HG03139 (cell line): ENCODE measurements at regions not wholly inside any gene's neighbourhood (a gene's known extent, or its start where the extent isn't known, plus 50 kb on each side); places are given as distances from the start of the nearest gene placed in this dataset.
"Not testable (repeated sequence)": the region's sequence is repeated elsewhere in the genome, so short reads cannot be mapped to it uniquely, and the experiment has no call there.

Experiments
- ATAC-seq: cut with Tn5 transposase; IDR thresholded peaks from one replicate; pipeline ENCODE4 v1.9.1; 2021; ENCODE audit not compliant: unreplicated experiment

DNA sequence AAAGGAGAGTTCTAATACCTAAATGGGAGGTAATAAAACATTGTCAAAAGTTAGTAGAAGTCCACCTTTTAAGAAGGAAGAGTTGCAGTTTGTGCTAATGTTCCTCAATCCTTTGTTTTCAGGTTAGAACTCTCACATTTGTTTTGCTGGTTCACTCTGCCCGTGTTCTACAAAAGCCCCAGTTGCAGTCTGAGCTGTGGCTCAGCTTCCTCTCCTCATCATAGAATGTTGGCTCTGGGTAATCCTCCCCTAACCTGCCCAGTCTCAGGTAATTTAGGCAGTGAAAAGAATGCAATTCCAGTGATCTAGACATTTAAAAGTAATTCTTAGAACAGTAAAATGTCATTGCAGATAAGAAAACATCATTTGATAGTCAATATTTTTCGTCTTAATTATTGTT lies 1410.4 kb upstream of the ZEB2 start:
- ATAC-seq = no peak

DNA sequence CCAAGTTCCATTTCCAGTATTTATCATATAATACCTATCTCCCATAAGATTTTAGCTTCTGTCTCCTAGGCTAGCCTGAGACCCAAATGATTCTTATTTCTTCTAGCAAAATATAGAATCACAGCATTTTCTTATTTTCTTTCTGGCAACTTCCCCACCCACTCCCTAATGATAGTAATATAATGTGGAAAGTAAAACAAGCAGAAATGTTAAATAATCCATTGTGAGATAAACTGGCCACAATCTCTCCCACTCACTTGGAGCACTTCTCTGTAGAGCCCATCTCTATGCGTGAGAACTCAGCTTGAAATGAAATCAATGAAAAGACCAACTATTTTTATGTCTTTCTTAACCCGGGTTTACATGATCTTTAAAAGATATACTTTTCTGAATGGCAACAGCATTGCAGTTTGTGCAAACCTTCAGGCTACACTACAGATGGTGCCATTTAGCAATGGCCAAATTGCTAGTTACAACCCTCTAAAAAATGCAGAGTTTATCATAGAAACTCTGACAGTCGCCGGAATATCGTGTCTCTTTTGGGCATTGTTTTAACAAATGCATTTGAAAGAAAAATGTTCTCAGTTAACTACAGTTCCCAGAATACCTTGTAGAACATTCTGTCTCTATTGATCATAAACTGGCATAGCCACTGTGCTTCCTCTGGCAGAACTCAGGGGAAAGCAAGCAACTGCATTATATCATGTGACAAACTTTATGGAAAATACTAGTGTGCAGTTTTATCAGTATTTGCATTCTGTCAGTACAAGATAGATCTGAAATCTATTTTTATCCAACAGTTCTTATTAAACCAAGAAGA lies 1407.4 kb upstream of the ZEB2 start:
- ATAC-seq = no peak

DNA sequence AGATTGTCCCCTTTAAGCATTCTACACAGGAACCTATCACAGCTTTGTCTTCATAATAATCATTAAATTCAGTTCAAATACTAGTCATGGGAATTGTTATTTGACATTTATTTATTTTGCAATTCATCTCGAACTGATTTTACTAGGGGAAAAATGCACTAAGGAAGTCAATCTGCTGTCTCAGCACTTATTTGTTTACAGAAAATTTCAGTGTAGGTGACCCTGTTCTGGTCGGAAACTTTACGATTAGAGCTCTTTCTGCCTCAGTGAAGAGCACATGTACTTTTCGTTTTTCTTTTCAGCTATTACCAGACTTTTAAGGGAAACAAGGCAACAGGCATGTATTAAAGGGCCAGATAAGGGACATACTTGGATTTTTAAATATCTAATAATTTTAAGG lies 1405.7 kb upstream of the ZEB2 start:
- ATAC-seq = no peak

- ATAC-seq = no peak
Observed at GRCh38 chr2:145919477-145919876, 1399.6 kb upstream of the ZEB2 start.

- no peak for ATAC-seq
Observed at GRCh38 chr2:145918951-145919350, 1399.0 kb upstream of the ZEB2 start.

DNA sequence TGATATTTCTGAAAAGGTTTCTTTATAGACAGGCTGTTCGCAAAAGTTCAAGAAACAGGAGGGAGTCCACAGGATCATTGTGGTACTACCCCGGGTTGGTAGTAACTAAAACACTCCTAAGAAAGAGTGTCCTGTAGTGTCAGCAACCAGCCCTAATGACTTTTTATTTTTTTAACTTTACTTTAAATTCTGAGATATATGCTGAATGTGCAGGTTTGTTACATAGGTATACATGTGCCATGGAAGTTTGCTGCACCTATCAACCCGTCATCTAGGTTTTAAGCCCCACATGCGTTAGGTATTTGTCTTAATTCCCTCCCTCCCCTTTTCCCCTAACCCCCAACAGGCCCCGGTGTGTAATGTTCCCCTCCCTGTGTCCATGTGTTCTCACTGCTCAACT lies 1396.9 kb upstream of the ZEB2 start:
- no peak for ATAC-seq

DNA sequence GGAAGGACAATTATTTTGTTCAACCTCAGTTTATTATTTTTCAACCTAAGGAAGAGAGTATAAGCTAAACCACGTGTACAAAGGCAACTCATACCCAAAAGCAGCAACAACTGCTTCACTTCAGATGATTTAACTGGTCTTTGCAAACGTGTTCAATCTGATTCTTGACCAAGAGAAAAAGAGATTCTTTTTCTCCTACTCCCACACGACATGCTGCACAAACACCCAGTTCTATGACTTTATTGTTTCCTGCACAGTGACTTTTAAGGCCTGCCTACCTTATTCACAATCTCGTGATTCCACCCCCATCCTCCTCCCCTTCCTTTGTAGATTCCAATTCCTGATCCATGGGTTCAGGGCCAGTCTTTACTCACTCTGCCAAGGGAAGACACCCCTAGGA lies 1394.8 kb upstream of the ZEB2 start:
- ATAC-seq = no peak

- no peak for ATAC-seq
Observed at GRCh38 chr2:145910416-145910815, 1390.5 kb upstream of the ZEB2 start.

DNA sequence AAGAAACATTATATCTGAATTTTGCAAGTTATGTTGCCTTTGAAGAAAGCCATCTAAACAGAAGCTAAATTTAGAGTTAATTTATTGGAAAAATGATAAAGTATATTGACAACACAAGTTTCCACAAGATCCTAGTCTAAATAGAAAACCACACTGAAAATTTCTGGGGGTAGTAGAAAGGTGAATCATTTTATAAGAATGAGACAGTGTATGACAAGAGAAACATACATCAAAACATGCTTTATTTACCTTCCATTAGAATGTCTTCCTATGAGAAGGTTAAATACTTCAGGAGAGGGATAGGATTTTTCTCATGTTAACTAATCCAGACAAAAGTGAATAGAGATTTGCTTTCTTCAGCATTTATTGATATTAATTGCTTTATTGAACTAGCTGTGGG lies 1389.8 kb upstream of the ZEB2 start:
- no peak for ATAC-seq

DNA sequence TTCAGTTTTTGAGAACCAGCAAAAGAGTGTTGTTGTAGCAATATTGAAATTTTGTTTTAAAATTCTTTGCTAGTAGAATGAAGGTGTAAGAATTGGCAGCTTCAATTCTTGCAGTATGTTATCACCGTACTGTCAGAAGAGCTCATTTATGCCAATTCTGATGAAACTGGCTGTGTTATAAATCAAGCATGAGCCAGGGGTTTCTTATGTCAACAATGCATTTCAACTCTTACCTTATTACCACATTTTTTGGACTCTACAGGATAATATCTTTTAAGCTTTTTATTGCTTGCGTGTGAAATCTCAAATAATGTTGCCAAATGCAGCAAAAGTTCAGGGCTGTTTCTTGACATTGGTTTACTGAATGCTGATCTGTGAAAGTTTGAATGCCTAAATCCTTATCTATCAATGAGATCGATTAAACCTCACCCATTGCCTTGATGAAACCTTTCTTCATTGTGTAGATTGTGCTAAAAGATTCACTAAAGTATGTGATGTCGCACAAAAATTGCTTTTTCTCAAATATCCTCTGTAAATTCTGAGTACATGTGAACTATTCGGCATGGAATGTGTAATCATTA lies 1389.3 kb upstream of the ZEB2 start:
- ATAC-seq = no peak

GRCh38 chr2:145906354-145906753 lies 1386.4 kb upstream of the ZEB2 start:
- ATAC-seq = no peak

- no peak for ATAC-seq
Observed at GRCh38 chr2:145905371-145905770, 1385.5 kb upstream of the ZEB2 start.

GRCh38 chr2:145897151-145897550 lies 1377.2 kb upstream of the ZEB2 start:
- ATAC-seq = no peak

- no peak for ATAC-seq
Observed at GRCh38 chr2:145887915-145888314, 1368.0 kb upstream of the ZEB2 start.

DNA sequence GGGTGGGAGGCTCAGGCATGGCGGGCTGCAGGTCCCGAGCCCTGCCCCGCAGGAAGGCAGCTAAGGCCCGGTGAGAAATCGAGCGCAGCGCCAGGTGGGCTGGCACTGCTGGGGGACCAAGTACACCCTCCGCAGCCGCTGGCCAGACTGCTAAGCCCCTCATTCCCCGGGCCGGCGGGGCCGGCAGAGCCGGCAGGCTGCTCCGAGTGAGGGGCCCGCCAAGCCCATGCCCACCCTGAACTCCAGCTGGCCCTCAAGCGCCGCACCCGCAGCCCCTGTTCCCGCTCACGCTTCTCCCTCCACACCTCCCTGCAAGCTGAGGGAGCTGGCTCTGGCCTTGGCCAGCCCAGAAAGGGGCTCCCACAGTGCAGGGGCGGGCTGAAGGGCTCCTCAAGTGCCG lies 1361.1 kb upstream of the ZEB2 start:
- not testable (repeated sequence) for ATAC-seq

GRCh38 chr2:145875016-145875415 lies 1355.1 kb upstream of the ZEB2 start:
- no peak for ATAC-seq

DNA sequence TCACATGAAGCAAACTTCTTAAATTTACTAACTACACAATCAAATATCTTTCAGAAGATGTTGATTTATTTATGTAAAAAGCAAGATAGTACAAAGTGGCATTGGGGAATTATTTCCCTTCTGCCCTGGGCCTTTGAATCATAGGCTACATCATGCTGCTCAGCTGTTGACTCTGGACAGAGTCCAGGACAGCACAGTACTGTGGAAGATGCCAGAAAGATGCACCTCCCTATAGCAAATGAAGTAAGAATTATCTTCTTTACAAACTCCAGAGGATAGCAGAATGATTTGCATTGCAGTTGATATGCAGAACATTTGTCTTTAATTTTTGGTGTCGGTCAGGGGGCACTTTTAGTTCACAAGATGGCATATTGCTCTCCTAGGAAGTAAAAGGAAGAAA lies 1354.5 kb upstream of the ZEB2 start:
- no peak for ATAC-seq

DNA sequence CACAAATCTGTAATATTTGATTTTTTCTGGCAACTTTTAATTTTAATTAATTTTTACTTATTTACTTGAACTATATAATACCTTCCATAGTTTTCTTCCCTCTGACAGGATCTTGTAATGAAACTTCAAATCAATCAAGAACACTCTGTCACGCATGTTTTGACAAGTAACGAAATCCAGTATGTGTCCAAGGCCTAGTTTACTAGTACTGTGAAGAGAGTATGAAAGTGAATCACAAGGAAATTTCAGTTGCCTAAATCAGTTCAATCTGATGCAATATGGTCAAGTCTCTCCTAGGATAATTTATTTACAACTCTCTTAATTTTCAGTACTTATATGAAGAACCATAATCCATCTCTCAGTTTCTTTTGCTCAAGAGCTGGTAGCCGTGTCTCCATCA lies 1344.6 kb upstream of the ZEB2 start:
- no peak for ATAC-seq

DNA sequence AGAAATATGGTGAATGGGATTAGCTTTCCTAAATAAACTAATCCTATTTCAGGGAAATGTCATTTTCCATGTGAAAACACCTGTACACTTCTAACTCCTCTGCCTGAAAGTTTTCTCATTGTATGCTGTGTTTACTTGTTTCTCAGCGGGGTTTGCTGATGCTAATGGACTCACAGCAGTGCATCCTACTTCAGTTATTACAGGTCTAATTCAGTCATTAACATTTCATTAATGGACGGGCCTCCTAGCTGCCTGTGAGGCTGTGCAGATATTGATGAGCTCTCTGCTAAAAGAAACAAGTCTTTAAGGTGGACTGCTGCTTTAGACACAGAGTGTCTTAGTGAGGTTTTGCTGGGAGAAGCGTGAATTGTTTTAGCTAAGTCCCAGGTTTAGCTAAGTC lies 1342.0 kb upstream of the ZEB2 start:
- no peak for ATAC-seq

DNA sequence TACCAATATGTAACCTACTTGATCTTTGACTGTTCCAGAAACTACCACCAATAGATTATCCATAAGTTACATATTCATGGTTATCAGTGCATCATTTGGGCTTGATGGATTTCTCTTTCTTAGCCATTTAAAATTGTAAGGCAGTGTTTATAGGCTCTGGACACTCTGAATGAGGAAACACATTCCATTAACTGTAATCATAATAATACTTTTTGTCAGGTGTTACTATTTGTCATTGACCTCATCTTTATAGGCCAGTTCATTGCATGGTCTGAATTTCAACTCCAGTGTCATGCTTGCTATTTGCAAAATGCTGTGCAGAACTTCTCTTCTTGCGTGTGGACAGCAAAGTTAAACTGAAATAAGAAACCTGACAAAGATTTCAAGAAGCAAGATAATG lies 1340.2 kb upstream of the ZEB2 start:
- ATAC-seq = no peak

- ATAC-seq = no peak
Observed at GRCh38 chr2:145855142-145855541, 1335.2 kb upstream of the ZEB2 start.

GRCh38 chr2:145854039-145854755 lies 1334.3 kb upstream of the ZEB2 start:
- ATAC-seq = no peak
